ENCODE measurements at regions not wholly inside any gene's neighbourhood (a gene's known extent, or its start where the extent isn't known, plus 50 kb on each side); places are given as distances from the start of the nearest gene placed in this dataset.

GRCh38 chr3:59606638-59607266 is 556.9 kb upstream of the CFAP20DC start:
- TF ChIP-seq POLR2A (IDR thresholded peaks at IDR 0.05): no peak
- no peak for TF ChIP-seq CTCF (IDR thresholded peaks at IDR 0.05)
